ENCODE measurements at regions not wholly inside any gene's neighbourhood (a gene's known extent, or its start where the extent isn't known, plus 50 kb on each side); places are given as distances from the start of the nearest gene placed in this dataset.

DNA sequence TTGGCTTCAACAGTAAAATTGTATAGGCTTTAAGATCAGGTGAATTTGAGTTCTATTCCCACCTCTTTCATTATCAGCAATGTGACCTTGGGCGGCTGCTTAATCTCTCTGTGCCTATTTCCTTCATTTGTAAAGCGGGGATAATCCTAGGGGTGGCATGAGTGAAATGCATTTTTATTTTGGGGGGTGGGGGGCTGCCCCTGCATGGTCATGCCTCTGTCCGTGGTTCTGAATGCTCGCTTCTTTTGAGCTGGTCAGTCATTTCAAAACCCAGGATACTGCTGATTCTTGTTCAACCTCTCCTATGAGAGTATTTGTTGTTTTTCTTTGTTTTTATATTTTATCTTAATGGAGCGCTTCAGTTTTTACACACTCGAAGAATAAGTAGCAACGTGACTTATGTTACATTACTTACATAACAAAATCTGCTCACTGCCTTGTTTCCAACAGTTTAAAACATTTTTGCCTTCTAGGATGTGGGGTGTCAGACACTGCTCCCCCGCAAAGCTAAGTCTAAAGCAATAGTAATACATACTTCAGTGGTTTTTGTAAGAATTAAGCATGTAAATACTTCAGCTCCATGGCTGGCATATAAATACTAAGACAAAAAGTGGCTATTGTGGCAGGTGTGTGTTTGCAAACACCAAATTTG, 152.6 kb upstream of the PELI1 start:
- no peak for DNase-seq (ENCODE audit: extremely low read depth, low read depth)
- TF ChIP-seq CTCF (IDR thresholded peaks at IDR 0.05; ENCODE audit: low read depth, low read length, missing control alignments) = no peak
- no peak overlapping the region for H3K4me3 ChIP-seq (replicated peaks; ENCODE audit: low read depth, low read length)

DNA sequence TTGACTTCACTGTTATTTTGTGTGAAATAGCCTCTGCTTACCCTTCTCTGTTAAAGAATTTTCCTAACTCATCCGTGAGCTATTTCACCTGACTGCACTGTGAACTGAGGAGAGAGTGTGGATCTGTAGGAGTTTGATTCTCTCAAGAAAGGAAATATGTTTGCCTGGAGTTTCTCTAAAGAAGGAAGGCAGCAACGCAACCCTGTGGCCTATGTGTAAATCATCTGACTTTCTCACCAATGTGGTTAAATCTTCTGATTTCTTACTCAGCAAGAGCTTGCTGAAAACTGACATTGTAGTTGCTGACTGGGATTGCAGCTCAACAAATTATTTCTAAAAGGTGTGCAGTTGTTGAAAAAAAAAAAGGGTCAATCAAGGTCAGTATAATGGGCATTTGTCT, 153.9 kb upstream of the PELI1 start:
- TF ChIP-seq CTCF (IDR thresholded peaks at IDR 0.05; ENCODE audit: low read depth, low read length, missing control alignments) = no peak
- no peak overlapping the region for H3K4me3 ChIP-seq (replicated peaks; ENCODE audit: low read depth, low read length)
- DNase-seq (ENCODE audit: extremely low read depth, low read depth) = no peak

DNA sequence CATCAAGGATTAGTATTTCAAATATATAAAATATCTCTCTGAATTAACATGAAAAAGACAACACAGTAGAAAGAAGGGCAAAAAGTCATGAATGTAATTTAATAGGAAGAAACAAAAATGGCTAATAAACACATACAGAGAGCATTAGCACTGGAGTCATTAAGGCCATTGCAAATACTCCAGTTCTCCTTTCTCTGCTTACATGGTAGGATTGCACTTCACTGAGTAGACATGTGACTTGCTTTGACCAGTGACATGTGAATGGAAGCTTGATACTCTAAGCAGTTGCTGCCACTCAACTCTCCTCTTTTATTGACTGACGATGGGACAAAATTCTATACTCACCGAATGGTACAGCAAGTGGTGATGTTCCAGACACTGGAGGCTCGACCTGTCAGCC, 153.9 kb upstream of the LGALSL start:
- TF ChIP-seq CTCF (IDR thresholded peaks at IDR 0.05; ENCODE audit: low read depth, low read length, missing control alignments) = no peak
- DNase-seq (ENCODE audit: extremely low read depth, low read depth) = no peak
- no peak overlapping the region for H3K4me3 ChIP-seq (replicated peaks; ENCODE audit: low read depth, low read length)

- H3K4me3 ChIP-seq (replicated peaks; ENCODE audit: low read depth, low read length) = no peak overlapping the region
- DNase-seq (ENCODE audit: extremely low read depth, low read depth) = no peak
- no peak for TF ChIP-seq CTCF (IDR thresholded peaks at IDR 0.05; ENCODE audit: low read depth, low read length, missing control alignments)
Measured at GRCh38 chr2:64303250-64303649, 150.7 kb upstream of the LGALSL start.

DNA sequence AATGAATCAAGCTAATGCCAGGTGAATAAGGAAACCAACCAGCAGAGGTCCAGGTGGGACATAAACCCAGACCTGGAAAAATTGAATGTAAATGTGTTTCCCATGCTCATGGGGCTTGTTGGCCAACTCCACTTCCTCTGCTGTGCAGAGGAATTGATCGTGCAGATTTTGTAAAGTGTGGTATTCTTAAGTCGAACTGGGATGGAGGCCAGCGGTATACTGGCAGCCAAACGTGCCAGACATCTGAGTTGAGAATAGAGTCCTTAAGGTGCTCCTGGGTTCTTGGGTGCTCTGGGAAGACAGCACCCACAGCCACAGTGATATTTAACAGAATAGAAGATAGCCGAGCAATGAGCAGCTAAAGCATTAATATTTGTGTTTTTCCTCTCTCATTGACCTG, 146.5 kb upstream of the LGALSL start:
- TF ChIP-seq CTCF (IDR thresholded peaks at IDR 0.05; ENCODE audit: low read depth, low read length, missing control alignments) = no peak
- H3K4me3 ChIP-seq (replicated peaks; ENCODE audit: low read depth, low read length) = no peak overlapping the region
- no peak for DNase-seq (ENCODE audit: extremely low read depth, low read depth)

- H3K4me3 ChIP-seq (replicated peaks; ENCODE audit: low read depth, low read length) = no peak overlapping the region
- DNase-seq (ENCODE audit: extremely low read depth, low read depth) = no peak
- TF ChIP-seq CTCF (IDR thresholded peaks at IDR 0.05; ENCODE audit: low read depth, low read length, missing control alignments) = no peak
Measured at GRCh38 chr2:64311191-64311910, 142.6 kb upstream of the LGALSL start.
